UCSD-AML1 (cell line): ENCODE measurements at regions not wholly inside any gene's neighbourhood (a gene's known extent, or its start where the extent isn't known, plus 50 kb on each side); places are given as distances from the start of the nearest gene placed in this dataset.

Experiments used
- DNase-seq: peaks from one replicate; lab custom pipeline; 2025; ENCODE audit not compliant: unreplicated experiment; lab: John Stamatoyannopoulos, UW

DNA sequence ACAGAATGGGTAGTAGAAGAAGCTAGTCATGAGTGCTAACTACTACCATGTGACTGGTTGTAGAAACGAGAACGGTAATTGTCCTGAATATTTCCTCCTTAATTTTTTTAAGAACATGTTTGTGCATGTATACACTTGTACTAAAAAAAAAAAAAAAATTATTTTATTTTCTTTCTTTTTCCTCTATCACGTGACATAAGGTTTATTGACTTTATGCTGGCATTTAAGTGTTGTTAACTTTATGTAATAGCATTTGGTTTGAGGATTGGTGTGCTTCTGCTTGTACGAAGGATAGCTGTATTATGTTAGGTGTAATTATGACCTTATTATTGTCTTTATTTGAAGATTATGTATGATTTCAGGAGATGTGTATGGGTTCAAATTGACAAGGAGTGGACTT lies 349.1 kb upstream of the PTPRD start:
- DNase-seq: no peak

DNA sequence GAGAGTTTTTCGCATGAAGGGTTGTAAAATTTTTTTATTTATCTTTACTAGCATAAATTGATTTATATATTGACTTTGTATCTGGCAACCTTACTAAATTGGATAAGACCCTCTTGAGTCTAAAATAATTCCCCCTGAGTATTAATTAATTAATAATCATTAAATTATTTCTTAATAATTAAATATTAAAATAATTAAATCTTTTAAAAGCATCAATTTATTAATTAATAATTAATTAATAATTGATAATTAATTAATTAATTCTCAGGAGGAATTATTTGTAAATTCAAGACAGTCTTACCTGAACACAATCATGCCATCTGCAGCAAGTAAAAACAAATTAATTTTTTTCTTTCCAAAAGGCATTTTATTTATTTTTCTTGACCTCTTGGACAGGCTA lies 370.4 kb upstream of the PTPRD start:
- DNase-seq: no peak

DNA sequence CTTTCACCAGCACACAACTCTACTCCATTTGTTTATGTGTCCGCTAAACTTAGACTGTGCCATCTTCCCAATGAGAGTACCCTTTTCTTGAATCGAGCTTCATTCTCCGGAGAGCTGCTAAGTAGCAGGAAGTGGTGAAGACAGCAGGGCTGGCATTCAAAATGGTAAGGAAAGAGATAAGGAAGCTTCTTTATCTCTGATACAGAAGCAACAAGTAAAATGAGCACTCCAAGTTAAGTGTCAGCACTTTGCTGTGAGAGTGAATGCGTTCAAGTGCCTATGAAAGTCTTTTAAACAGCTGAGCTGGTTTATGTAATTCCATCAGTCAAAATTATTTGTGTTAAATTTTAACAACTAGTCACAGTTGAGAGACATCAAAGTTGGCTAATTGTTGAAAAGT lies 386.8 kb upstream of the PTPRD start:
- DNase-seq: no peak

DNA sequence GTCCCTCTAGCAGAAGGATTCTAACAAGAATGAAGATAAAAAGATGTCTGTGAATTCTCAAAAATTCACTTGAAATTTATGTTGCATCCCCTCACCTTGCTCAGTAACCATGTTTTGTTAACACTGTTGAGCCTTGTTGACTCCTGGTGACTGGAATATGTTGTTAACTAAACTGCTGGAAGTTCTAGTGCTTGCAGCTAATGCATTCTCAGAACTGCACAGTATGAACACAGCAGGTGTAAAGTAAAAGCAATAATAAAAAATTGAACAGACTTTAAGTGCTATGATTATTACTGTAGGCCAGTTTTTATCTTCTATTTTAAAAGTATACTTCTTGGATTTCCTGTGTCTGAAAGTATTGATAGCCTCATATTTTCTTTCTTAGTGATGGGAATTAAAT lies 388.7 kb upstream of the PTPRD start:
- DNase-seq: no peak

DNA sequence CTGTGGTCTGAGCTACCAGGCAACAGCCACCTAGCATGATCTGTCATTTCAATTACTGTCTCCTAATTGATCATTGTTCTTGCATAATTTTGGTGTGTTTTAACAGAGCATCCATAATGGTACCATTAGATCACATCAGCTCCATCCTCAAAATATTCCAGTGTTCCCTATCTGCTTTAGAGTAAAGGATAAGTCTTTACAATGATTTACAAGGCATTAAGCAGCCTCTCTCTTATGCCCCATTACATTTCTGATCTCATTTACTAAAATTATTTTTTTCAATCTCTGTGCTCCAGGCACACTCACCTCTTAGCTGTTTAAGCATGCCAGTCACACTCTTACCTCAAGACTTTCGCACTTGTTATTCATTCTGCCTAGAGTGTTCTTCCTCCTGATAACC lies 389.9 kb upstream of the PTPRD start:
- no peak for DNase-seq

DNA sequence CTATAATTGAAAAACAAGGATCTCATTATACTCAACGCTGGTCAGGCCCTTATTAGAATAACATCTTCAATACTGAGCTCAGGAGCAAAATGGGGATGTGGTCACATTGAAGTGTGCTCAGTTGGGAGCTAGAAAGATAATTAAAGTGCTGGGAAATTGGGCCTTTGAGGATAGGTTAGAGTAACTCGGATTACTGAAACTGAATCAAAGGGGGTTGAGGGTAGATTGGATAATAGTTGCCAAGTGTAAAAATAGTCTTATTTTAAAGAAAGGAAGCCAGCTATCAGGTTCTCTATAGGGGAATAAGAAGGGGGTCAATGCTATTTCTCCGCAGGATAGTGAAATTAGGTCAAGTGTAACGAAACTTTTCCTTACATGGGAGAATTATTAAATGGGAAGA lies 391.0 kb upstream of the PTPRD start:
- no peak for DNase-seq

DNA sequence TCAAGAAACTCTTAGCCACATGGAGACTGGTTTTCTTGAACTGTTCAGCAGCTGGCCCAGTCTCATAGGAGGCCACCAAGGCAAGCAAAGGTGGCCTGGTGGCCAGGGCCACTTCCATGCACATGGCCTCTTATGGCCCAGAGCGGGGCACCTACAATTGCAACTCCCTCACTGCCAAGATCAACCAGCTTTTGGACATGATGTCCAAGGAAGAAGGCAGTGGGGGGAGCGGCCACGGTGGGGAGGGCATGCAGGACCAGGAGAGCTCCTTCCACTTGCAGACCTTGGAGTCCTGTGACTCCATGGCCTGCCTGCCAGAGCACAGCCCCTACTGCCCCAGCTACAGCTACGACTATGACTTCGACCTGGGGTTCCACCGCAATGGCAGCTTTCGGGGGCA lies 398.9 kb upstream of the PTPRD start:
- DNase-seq: no peak

DNA sequence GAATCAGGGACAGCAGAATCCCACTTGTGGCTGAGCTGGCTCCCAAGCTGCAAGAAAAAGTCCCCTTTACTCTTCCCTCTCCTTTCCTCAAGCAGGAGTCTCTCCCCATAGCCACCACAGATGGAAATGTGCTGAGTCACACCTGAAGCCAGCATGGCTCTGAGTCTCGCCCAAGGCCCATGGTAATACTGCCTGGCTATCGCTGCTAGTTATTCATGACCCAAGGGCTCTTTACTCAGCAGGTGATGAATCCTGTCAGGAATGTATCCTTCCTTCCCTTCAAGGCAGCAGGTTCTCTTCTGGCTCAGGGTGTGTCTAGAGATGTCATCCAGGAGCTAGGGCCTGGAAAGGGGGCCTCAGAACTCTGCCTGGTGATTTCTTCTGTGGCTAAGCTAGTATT lies 403.3 kb upstream of the PTPRD start:
- no peak for DNase-seq

DNA sequence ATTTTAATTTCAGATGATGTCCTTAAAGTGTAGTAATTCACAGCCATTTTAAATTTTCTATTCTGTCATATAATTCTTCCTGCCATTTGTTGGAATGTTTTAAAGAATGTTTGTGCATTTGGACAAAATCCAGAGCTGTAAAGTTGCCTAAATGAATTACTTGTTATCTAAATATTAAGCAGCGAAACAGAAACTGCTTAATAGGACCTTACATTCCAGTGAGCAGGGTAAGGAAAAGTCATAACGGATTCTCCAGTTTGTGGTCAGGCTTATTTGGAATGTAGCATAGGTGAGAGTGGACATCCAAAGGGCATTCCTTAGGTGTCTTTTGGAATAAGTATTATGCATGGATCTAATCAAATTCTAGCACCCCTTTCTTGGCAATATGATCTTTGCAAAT lies 410.4 kb upstream of the PTPRD start:
- no peak for DNase-seq

DNA sequence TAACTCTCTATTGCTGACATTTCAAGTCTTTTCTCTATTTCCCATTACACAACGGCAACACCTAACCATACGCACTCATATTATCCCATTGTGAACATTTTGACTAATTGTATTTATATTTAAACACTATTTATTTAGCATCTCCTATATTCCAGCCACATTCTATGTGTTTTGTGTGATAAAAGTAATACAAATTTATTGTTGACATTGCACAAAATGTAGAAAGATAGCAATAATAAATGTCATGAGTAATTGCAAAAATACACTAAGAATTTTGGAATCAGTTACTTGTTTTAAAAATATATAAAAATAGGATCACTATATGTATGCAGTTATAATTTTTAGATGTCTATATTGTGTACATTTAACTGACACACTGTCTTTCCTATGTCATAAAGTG lies 413.0 kb upstream of the PTPRD start:
- DNase-seq: no peak

DNA sequence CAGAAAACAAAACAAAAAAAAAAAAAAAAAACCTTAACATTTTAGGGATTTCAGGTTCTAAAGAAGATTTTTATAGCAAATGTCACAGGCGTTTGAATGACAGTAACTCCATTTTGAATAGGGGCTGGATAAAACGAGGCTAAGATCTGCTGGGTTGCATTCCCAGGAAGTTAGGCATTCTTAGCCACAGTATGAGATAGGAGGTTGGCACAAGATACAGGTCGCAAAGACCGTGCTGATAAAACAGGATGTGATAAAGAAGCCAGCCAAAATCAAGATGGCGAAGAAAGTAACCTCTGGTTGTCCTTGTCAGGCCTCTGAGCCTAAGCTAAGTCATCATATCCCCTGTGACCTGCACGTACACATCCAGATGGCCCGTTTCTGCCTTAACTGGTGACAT lies 425.6 kb upstream of the PTPRD start:
- DNase-seq: no peak

DNA sequence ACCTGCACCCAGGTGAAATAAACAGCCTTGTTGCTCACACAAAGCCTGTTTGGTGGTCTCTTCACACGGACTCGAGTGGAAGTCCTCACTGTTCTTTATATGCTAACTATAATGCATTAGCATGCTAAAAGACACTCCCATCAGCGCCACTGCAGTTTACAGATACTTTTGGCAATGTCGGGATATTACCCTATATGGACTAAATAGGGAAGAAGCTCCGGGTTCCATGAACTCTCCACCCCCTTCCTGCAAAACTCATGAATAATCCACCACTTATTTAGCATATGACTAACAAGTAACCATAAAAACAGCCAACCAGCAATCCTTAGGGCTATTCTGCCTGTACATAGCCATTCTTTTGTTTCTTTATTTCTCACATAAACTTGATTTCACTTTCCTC lies 426.2 kb upstream of the PTPRD start:
- DNase-seq: no peak

DNA sequence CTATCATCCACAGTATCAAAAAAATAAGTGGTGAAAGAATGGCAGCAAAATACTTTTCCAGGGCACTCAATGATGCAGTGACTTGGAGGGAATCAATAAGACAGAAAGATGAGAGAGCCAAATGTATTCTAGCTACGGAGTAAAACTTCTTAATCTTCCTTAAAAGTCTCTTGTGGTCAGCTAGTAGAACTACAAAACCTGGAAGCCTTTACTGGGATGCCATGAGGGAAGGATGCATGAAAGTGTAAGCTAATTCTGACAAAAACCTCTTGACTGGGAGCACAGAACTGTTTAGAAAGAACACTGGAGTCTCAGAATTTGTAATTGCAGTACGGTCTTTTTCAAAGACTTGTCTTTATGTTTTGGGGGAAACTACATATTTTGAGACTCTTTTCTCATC lies 432.8 kb upstream of the PTPRD start:
- DNase-seq: no peak

DNA sequence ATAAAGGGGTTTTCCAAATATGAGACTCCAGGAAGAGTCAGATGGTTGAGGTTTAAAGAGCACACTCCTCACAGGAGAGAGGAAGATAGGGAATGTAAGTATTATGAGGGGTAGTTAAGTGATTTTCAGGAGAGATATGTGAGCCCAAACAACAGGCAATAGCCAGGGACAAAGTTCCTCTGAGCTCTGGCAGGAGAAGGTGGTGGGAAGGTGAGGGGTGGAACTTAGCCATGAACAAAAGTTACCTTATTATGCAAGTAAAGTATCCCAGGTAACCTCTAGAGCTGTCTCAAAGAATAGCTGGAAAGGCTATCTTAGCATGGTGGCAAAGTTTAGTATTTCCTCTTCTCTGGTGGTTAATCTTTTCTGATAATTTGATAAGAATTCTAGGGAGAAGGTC lies 450.5 kb upstream of the PTPRD start:
- no peak for DNase-seq

DNA sequence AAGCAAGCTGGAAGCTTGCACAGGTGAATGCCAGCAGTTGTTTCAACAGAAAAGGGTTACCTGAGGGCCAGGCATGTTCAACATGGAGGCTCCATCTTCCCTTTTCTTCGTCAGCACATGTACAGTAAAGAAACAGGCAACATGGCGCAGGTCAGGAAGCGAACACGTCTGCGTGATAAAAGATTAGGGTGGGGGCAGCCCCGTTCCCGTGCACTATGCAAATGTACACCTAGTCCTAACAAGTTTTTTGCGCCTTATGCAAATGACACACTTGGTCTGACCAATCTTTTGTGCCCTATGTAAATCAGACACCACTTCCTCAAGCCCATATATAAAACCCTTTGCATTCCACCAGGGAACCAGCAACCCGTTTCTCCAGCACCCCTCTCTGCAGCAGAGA lies 452.1 kb upstream of the PTPRD start:
- DNase-seq: no peak

DNA sequence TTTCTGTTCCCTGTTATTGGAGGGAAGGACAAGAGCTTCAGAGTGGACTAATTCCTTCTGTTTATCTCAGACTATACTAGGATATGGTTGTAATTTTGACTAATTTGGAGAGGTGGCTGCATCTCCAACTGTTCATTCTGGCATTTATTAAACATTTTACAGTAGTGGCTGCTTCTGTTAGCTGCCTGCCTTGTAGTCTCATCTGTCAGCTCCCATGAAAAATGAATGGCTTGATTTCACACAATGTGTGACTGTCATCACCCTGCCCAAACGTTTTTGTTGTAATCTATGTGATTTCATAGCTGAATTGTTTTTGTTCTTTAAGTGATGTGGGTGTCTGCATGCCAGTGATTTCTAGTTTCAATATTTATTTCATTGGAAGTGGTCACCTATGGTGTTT lies 459.4 kb upstream of the PTPRD start:
- no peak for DNase-seq

DNA sequence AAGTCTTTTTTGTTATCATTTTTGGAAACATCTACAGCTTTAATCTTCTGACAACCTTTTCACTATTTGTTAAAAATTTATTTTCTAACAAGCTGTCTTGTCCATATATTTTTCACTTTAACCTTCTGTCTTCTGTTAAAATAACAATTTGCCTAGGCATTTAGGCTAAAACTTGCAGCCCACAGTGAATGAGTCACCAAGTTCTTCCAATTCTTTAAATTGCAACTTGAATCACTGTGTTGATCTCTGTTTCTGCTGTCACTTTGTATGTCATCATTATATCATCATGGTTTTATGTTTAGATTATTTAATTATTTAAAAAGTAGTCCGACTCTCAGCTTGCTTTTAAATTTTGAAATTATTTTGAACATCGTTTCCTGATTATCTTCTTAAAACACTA lies 473.8 kb upstream of the PTPRD start:
- DNase-seq: no peak

DNA sequence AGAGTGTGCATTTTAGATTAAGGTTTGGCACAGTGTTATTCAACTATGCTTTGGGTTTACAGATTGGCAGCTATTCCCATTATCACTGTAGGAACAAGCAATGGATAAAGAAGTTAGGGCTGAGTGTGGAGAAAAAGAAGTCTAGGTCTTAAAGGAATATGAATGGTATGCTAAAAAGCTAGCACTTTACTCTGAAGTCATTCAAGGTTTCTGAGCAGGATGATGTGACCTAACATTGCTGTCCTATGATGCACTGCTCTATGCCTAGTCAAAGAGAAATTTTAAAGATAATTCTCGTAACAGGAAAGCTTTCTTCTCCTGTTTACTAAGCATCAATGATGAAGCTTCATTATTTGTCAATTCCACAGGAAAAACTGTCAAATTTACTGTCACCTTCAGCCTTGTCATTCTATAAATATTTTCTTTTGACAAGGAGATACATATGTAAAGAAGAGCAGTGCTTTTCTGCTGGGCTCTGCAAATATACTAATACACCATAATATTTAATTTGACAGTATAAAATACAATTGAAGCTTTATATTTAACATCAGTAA lies 476.1 kb upstream of the PTPRD start:
- no peak for DNase-seq

DNA sequence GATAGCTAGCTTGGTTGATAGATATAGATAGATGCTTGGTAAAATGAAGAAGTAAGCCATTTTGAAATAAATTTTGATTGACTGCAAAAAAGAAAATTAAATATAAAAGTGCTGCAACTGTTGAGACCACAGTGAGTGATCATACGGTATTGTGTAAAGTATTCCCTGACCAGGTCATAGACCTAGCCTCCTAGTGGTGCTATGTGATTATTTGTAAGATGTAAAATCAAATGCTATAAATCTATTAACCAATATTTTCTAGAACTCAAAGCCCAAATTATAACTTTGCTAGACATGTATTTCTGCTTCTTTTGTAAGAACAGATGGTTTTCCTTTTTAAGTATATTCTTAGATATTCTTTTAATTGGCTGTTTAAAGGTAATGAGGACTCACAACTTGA lies 480.2 kb upstream of the PTPRD start:
- DNase-seq: no peak

DNA sequence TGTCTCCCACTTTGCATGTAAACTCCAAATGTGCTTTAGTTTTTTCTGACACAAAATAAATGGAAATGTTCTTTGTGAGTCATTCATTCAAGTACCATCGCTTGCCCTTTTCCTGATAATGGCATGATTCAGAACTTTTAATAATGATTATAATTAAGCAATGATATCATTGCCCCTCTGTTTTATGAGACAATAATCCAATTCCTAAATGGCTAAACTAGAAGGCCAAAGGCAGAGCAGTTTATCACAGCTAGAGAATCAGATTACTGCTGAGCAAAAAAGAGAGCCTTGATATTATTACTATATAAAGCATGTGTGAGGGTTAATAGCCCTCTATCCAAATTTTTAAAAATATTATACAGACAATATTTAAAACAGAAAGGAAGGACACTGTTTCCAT lies 484.2 kb upstream of the PTPRD start:
- DNase-seq: no peak

DNA sequence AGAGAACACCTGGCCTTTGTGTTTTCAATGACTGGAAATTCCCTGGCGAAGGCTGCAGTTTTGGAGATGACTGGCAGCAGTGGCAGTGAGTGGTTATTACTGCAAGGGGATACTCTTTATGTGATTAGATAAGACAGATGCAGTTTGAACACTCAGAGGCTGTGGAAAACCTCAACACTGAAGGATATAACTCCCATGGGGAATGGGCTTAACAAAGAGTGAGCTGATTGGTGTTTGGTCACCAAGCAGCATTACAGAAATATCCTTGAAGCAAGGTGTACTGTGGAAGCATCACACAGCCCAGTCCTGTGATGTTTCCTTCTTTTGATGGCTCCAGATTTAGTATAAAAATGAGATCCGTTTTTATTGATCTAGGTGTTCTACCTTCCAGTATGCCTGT lies 490.7 kb upstream of the PTPRD start:
- no peak for DNase-seq

DNA sequence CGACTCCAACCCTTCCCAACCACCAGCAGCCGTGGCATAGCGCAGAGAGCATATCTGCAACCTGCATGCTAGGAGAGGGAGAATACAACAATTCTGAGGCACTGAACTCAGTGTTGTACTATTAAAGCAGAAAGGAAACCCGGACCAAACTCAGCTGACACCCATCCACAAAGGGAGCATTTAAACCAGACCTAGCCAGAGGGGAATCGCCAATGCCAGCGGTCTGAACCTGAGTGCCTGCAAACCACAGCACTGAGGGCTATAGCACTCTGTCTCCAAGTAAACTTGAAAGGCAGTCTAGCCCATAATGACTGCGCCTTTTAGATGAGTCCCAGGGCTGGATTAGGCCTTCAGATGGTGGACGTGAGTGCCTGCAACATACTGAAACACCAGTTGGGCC lies 494.4 kb upstream of the PTPRD start:
- DNase-seq: no peak

DNA sequence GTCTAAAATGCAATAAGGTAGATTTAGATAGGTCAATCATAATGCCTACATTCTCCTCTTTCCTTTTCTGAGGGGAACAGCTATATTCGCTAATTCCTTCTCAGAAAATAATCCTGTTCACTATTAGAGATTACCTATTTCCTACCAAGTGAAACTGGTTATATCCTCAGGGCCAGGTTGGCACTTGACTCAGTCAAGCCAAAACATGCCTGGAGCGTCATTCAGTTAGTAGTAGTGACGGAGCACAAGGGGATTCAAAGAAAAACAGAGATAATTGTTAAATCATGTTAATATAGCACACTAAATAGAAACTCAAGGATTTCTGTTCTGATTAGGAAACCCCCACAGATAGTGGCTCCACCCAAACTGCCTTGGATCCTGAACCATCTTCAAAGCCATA lies 515.4 kb upstream of the PTPRD start:
- DNase-seq: no peak

DNA sequence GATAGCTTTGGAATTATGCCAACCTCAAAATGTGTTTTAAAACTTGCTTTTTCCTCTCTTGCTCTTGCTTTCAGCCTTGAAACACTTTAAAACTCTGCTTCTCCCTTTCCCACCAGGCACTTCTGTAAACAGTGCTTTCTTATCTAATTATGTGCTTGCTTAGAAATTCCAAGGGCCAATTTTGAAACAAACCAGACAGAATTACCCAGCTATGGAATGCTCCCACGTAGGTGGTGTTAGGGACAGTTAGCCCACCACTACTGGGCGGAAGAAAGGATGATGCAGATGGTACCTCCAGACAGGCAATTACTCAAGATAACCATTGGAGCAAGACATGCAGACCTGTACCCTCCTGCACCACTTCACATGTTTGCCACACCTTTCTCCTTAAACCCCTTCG lies 523.0 kb upstream of the PTPRD start:
- DNase-seq: no peak
